ENCODE measurements at regions not wholly inside any gene's neighbourhood (a gene's known extent, or its start where the extent isn't known, plus 50 kb on each side); places are given as distances from the start of the nearest gene placed in this dataset.

DNA sequence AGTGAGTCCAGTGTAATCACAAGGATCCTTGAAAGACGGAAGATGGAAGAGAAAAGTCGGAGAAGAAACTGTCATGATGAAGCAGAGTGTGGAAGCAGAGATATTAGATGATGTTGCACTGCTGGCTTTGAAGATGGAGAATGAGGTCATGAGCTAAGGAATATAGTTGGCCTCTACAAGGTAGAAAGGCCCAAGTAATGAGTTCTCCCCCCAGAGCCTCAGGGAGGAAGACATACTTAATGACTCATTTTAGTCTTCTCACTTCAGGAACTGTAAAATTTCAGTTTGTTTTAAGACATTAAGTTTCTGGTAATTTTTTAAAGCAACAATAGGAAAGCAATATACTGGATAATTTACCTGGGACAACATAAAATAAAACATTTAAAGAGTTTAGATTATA, 1331.5 kb upstream of the PCDH20 start:
- TF ChIP-seq SMC3 (IDR thresholded peaks at IDR 0.05; ENCODE audit: low read length) (no peak), ZFX (CRISPR knock-in tag; IDR thresholded peaks at IDR 0.05; ENCODE audit: low read depth) (no peak), FOXK2 (IDR thresholded peaks at IDR 0.05) (no peak), TP53 (CRISPR knock-in tag; conservative IDR thresholded peaks at IDR 0.05) (no peak), MAZ (IDR thresholded peaks at IDR 0.05; ENCODE audit: borderline replicate concordance, low read depth, low read length) (no peak), MAZ (CRISPR knock-in tag; IDR thresholded peaks at IDR 0.05; ENCODE audit: low read depth) (no peak), PAF1 (CRISPR knock-in tag; IDR thresholded peaks at IDR 0.05) (no peak), ZMYM4 (CRISPR knock-in tag; IDR thresholded peaks at IDR 0.05) (no peak), ZSCAN20 (CRISPR knock-in tag; IDR thresholded peaks at IDR 0.05; ENCODE audit: borderline replicate concordance) (no peak), ZBTB2 (CRISPR knock-in tag; IDR thresholded peaks at IDR 0.05; ENCODE audit: low read depth) (no peak)
- TF ChIP-seq, protein P1, sequence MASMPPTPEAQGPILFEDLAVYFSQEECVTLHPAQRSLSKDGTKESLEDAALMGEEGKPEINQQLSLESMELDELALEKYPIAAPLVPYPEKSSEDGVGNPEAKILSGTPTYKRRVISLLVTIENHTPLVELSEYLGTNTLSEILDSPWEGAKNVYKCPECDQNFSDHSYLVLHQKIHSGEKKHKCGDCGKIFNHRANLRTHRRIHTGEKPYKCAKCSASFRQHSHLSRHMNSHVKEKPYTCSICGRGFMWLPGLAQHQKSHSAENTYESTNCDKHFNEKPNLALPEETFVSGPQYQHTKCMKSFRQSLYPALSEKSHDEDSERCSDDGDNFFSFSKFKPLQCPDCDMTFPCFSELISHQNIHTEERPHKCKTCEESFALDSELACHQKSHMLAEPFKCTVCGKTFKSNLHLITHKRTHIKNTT (CRISPR knock-in tag; IDR thresholded peaks at IDR 0.05): no peak
- TF ChIP-seq, protein P2, sequence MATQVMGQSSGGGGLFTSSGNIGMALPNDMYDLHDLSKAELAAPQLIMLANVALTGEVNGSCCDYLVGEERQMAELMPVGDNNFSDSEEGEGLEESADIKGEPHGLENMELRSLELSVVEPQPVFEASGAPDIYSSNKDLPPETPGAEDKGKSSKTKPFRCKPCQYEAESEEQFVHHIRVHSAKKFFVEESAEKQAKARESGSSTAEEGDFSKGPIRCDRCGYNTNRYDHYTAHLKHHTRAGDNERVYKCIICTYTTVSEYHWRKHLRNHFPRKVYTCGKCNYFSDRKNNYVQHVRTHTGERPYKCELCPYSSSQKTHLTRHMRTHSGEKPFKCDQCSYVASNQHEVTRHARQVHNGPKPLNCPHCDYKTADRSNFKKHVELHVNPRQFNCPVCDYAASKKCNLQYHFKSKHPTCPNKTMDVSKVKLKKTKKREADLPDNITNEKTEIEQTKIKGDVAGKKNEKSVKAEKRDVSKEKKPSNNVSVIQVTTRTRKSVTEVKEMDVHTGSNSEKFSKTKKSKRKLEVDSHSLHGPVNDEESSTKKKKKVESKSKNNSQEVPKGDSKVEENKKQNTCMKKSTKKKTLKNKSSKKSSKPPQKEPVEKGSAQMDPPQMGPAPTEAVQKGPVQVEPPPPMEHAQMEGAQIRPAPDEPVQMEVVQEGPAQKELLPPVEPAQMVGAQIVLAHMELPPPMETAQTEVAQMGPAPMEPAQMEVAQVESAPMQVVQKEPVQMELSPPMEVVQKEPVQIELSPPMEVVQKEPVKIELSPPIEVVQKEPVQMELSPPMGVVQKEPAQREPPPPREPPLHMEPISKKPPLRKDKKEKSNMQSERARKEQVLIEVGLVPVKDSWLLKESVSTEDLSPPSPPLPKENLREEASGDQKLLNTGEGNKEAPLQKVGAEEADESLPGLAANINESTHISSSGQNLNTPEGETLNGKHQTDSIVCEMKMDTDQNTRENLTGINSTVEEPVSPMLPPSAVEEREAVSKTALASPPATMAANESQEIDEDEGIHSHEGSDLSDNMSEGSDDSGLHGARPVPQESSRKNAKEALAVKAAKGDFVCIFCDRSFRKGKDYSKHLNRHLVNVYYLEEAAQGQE (IDR thresholded peaks at IDR 0.05; ENCODE audit: borderline replicate concordance in 1 of 2, low read depth in 1 of 2, low read length in 2 of 2): no peak
- TF ChIP-seq, protein P3, sequence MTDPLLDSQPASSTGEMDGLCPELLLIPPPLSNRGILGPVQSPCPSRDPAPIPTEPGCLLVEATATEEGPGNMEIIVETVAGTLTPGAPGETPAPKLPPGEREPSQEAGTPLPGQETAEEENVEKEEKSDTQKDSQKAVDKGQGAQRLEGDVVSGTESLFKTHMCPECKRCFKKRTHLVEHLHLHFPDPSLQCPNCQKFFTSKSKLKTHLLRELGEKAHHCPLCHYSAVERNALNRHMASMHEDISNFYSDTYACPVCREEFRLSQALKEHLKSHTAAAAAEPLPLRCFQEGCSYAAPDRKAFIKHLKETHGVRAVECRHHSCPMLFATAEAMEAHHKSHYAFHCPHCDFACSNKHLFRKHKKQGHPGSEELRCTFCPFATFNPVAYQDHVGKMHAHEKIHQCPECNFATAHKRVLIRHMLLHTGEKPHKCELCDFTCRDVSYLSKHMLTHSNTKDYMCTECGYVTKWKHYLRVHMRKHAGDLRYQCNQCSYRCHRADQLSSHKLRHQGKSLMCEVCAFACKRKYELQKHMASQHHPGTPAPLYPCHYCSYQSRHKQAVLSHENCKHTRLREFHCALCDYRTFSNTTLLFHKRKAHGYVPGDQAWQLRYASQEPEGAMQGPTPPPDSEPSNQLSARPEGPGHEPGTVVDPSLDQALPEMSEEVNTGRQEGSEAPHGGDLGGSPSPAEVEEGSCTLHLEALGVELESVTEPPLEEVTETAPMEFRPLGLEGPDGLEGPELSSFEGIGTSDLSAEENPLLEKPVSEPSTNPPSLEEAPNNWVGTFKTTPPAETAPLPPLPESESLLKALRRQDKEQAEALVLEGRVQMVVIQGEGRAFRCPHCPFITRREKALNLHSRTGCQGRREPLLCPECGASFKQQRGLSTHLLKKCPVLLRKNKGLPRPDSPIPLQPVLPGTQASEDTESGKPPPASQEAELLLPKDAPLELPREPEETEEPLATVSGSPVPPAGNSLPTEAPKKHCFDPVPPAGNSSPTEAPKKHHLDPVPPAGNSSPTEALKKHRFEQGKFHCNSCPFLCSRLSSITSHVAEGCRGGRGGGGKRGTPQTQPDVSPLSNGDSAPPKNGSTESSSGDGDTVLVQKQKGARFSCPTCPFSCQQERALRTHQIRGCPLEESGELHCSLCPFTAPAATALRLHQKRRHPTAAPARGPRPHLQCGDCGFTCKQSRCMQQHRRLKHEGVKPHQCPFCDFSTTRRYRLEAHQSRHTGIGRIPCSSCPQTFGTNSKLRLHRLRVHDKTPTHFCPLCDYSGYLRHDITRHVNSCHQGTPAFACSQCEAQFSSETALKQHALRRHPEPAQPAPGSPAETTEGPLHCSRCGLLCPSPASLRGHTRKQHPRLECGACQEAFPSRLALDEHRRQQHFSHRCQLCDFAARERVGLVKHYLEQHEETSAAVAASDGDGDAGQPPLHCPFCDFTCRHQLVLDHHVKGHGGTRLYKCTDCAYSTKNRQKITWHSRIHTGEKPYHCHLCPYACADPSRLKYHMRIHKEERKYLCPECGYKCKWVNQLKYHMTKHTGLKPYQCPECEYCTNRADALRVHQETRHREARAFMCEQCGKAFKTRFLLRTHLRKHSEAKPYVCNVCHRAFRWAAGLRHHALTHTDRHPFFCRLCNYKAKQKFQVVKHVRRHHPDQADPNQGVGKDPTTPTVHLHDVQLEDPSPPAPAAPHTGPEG (CRISPR knock-in tag; IDR thresholded peaks at IDR 0.05): no peak
- TF ChIP-seq, protein P4, sequence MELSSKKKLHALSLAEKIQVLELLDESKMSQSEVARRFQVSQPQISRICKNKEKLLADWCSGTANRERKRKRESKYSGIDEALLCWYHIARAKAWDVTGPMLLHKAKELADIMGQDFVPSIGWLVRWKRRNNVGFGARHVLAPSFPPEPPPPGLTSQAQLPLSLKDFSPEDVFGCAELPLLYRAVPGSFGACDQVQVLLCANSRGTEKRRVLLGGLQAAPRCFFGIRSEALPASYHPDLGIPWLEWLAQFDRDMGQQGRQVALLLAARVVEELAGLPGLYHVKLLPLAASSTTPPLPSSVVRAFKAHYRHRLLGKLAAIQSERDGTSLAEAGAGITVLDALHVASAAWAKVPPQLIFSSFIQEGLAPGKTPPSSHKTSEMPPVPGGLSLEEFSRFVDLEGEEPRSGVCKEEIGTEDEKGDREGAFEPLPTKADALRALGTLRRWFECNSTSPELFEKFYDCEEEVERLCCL (CRISPR knock-in tag; IDR thresholded peaks at IDR 0.05; ENCODE audit: borderline replicate concordance): no peak
- TF ChIP-seq, protein P5, sequence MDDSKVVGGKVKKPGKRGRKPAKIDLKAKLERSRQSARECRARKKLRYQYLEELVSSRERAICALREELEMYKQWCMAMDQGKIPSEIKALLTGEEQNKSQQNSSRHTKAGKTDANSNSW (CRISPR knock-in tag; IDR thresholded peaks at IDR 0.05; ENCODE audit: borderline replicate concordance): no peak
